Trophoblast cell (in vitro differentiated cells and primary cell): ENCODE measurements at regions not wholly inside any gene's neighbourhood (a gene's known extent, or its start where the extent isn't known, plus 50 kb on each side); places are given as distances from the start of the nearest gene placed in this dataset.

Experiments
- DNase-seq, 2 donors: peaks; one replicate each; pipeline ENCODE4 v3.0.0-alpha.2; 2016
- H2AFZ ChIP-seq: 2 replicates; pipeline ENCODE4 v1.6.1; 2013; ENCODE audit warnings: low read length, moderate library complexity, mild to moderate bottlenecking; ENCODE audit not compliant: insufficient read depth, poor library complexity
- H2AK5ac ChIP-seq: 2 replicates; pipeline ENCODE4 v1.6.1; 2013; ENCODE audit warnings: mild to moderate bottlenecking, low read length
- H2BK120ac ChIP-seq: 2 replicates; pipeline ENCODE4 v1.6.1; 2013; ENCODE audit warnings: low read length, mild to moderate bottlenecking, moderate library complexity; ENCODE audit not compliant: insufficient read depth, poor library complexity
- H2BK12ac ChIP-seq: 2 replicates; pipeline ENCODE4 v1.6.1; 2013; ENCODE audit warnings: mild to moderate bottlenecking, low read length, moderate library complexity
- H2BK5ac ChIP-seq: 2 replicates; pipeline ENCODE4 v1.6.1; 2013; ENCODE audit warnings: low read length, low read depth, moderate library complexity, mild to moderate bottlenecking; ENCODE audit not compliant: poor library complexity
- H3K14ac ChIP-seq: 2 replicates; pipeline ENCODE4 v1.6.1; 2013; ENCODE audit warnings: mild to moderate bottlenecking, low read length
- H3K18ac ChIP-seq: 2 replicates; pipeline ENCODE4 v1.6.1; 2013; ENCODE audit warnings: mild to moderate bottlenecking, low read length
- H3K23ac ChIP-seq: 2 replicates; pipeline ENCODE4 v1.6.1; 2013; ENCODE audit warnings: low read length
- H3K27ac ChIP-seq: 2 replicates; pipeline ENCODE4 v1.5.1; 2013; ENCODE audit warnings: low read depth, mild to moderate bottlenecking, inconsistent platforms, low read length, moderate library complexity
- H3K27me3 ChIP-seq: 2 replicates; pipeline ENCODE4 v1.6.1; 2013; ENCODE audit warnings: inconsistent platforms, mild to moderate bottlenecking, low read length, moderate library complexity; ENCODE audit not compliant: insufficient read depth
- H3K36me3 ChIP-seq, 2 experiments: 1 replicate in 1 of 2; 2 replicates in 1 of 2; pipeline ENCODE4 v1.6.1; 2013; ENCODE audit warnings: low read length in 2 of 2, mild to moderate bottlenecking in 2 of 2, moderate library complexity in 1 of 2; ENCODE audit not compliant: insufficient read depth in 2 of 2, control insufficient read depth in 1 of 2
- H3K4ac ChIP-seq: 2 replicates; pipeline ENCODE4 v1.6.1; 2013; ENCODE audit warnings: low read depth, mild to moderate bottlenecking, low read length, moderate library complexity
- H3K4me1 ChIP-seq, 2 experiments: 1 replicate in 1 of 2; 2 replicates in 1 of 2; pipeline ENCODE4 v1.6.1; 2013; ENCODE audit warnings: low read length in 2 of 2, mild to moderate bottlenecking in 2 of 2, moderate library complexity in 1 of 2; ENCODE audit not compliant: insufficient read depth in 2 of 2, control insufficient read depth in 1 of 2
- H3K4me2 ChIP-seq: 2 replicates; pipeline ENCODE4 v1.6.1; 2013; ENCODE audit warnings: inconsistent platforms, mild to moderate bottlenecking, low read length, moderate library complexity
- H3K4me3 ChIP-seq: 2 replicates; pipeline ENCODE4 v1.5.1; 2013; ENCODE audit warnings: mild to moderate bottlenecking, low read depth, low read length, inconsistent platforms
- H3K79me1 ChIP-seq: one replicate; pipeline ENCODE4 v1.6.1; 2013; ENCODE audit warnings: low read length
- H3K79me2 ChIP-seq: 2 replicates; pipeline ENCODE4 v1.6.1; 2013; ENCODE audit warnings: low read length, mild to moderate bottlenecking; ENCODE audit not compliant: control insufficient read depth, insufficient read depth, poor library complexity
- H3K9ac ChIP-seq: 2 replicates; pipeline ENCODE4 v1.6.1; 2013; ENCODE audit warnings: mild to moderate bottlenecking, low read length
- H3K9me3 ChIP-seq: 2 replicates; pipeline ENCODE4 v1.6.1; 2013; ENCODE audit warnings: low read depth, mild to moderate bottlenecking, control low read depth, inconsistent platforms, low read length; ENCODE audit not compliant: insufficient read depth
- H4K12ac ChIP-seq: 2 replicates; pipeline ENCODE4 v1.6.1; 2013; ENCODE audit warnings: low read depth, mild to moderate bottlenecking, low read length, moderate library complexity
- H4K8ac ChIP-seq: 2 replicates; pipeline ENCODE4 v1.6.1; 2013; ENCODE audit warnings: low read depth, mild to moderate bottlenecking, low read length, moderate library complexity
- H4K91ac ChIP-seq: one replicate; pipeline ENCODE4 v1.6.1; 2013; ENCODE audit warnings: low read depth, mild to moderate bottlenecking, low read length, moderate library complexity
- WGBS: extraction: QIAGEN DNeasy Blood & Tissue Kit; methylation state at CpG from one replicate; pipeline ENCODE4 v1.1.7; 2013; ENCODE audit warnings: missing lambda C conversion rate; ENCODE audit not compliant: insufficient read length, insufficient coverage; ENCODE audit errors: extremely low coverage; 5-methylcytosine and 5-hydroxymethylcytosine counted together

GRCh38 chr15:36254426-36254825 is 325.0 kb upstream of the CDIN1 start:
- Histone ChIP-seq H3K27me3 (no peaks in the 10 kb centered on the region), H3K4me2 (no peak overlapping the region), H2BK12ac (no peak overlapping the region), H3K18ac (no peak overlapping the region), H3K4me1 (no peaks in the 10 kb centered on the region), H3K4ac (no peak overlapping the region), H3K9ac (no peak overlapping the region), H2BK5ac (no peak overlapping the region), H2AK5ac (no peak overlapping the region), H3K79me2 (no peaks in the 10 kb centered on the region), H2AFZ (no peak overlapping the region), H3K4me3 (no peak overlapping the region), H3K79me1 (no peaks in the 10 kb centered on the region), H2BK120ac (no peak overlapping the region), H4K12ac (no peak overlapping the region), H3K23ac (no peak overlapping the region), H3K14ac (no peak overlapping the region), H4K91ac (no peak overlapping the region), H4K8ac (no peak overlapping the region), H3K27ac (no peak overlapping the region), H3K9me3 (no peaks in the 10 kb centered on the region), H3K36me3 (no peaks in the 10 kb centered on the region)
- DNase-seq: no peak

DNA sequence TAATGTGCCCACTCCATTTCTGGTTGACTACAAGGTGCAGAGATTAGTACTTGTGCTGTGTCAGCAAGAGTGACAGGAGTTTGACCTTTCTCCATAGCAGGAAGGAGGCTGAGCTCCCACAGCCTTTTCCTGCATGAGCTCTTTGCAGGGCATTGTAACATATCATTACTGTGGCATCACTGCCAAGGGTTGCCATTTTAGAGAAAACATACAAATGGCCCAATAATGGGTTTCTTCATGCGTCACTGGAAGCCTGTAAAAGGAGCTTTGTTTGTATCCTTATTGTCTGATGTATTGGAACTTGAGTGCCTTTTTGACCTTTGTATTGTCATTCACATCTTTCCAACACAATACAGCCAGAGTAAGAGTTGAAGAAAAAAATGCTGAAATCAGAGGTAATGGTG is 323.0 kb upstream of the CDIN1 start:
- H3K14ac ChIP-seq: no peak overlapping the region
- H3K18ac ChIP-seq: no peak overlapping the region
- no peak overlapping the region for H3K27ac ChIP-seq
- H3K23ac ChIP-seq: no peak overlapping the region
- H2AFZ ChIP-seq: no peak overlapping the region
- no peaks in the 10 kb centered on the region for H3K4me1 ChIP-seq
- no peak overlapping the region for H4K91ac ChIP-seq
- no peak overlapping the region for H2BK120ac ChIP-seq
- H3K36me3 ChIP-seq: no peaks in the 10 kb centered on the region
- no peak overlapping the region for H4K8ac ChIP-seq
- no peak overlapping the region for H4K12ac ChIP-seq
- no peaks in the 10 kb centered on the region for H3K27me3 ChIP-seq
- no peak overlapping the region for H2AK5ac ChIP-seq
- H2BK12ac ChIP-seq: no peak overlapping the region
- no peaks in the 10 kb centered on the region for H3K79me1 ChIP-seq
- no peak overlapping the region for H3K4me3 ChIP-seq
- WGBS: no CpG with 5 or more reads among the region's 1 CpG
- no peaks in the 10 kb centered on the region for H3K9me3 ChIP-seq
- no peak overlapping the region for H3K4me2 ChIP-seq
- H3K79me2 ChIP-seq: no peaks in the 10 kb centered on the region
- no peak overlapping the region for H2BK5ac ChIP-seq
- no peak for DNase-seq
- H3K4ac ChIP-seq: no peak overlapping the region
- no peak overlapping the region for H3K9ac ChIP-seq

GRCh38 chr15:36263666-36264065 is 315.8 kb upstream of the CDIN1 start:
- no peak overlapping the region for H3K18ac ChIP-seq
- H2BK12ac ChIP-seq: no peak overlapping the region
- no peak overlapping the region for H3K14ac ChIP-seq
- no peak overlapping the region for H3K4ac ChIP-seq
- H4K8ac ChIP-seq: no peak overlapping the region
- H3K79me1 ChIP-seq: no peaks in the 10 kb centered on the region
- no peak overlapping the region for H4K12ac ChIP-seq
- no peak overlapping the region for H3K4me2 ChIP-seq
- no peak for DNase-seq
- no peaks in the 10 kb centered on the region for H3K36me3 ChIP-seq
- H4K91ac ChIP-seq: no peak overlapping the region
- H3K9me3 ChIP-seq: no peaks in the 10 kb centered on the region
- H2BK120ac ChIP-seq: no peak overlapping the region
- H2AK5ac ChIP-seq: no peak overlapping the region
- H3K27ac ChIP-seq: no peak overlapping the region
- H3K4me3 ChIP-seq: no peak overlapping the region
- H3K4me1 ChIP-seq: no peaks in the 10 kb centered on the region
- no peaks in the 10 kb centered on the region for H3K27me3 ChIP-seq
- WGBS: no CpG with 5 or more reads among the region's 2 CpGs
- H3K79me2 ChIP-seq: no peaks in the 10 kb centered on the region
- H2BK5ac ChIP-seq: no peak overlapping the region
- H3K23ac ChIP-seq: no peak overlapping the region
- H3K9ac ChIP-seq: no peak overlapping the region
- no peak overlapping the region for H2AFZ ChIP-seq

DNA sequence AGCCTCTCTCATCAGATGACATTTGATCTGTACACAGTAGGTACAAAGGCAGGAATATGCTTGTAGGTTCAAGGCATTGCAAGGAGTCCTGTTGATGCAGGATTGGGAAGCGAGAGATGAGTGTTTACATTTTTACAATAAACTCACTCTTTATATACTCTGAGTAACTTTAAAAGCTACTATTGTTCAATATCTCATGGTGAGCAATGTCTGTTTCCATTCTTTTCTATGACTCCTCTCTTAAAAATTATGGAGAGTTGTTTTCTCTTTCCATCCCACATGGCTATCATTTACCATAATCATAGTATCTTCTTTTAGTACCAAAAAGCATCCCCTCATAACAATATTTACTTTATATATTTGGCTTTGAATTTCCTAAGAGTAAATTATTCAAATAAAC is 314.0 kb upstream of the CDIN1 start:
- Histone ChIP-seq H4K8ac (no peak overlapping the region), H3K4me2 (no peak overlapping the region), H2BK12ac (no peak overlapping the region), H4K91ac (no peak overlapping the region), H2AK5ac (no peak overlapping the region), H3K27ac (no peak overlapping the region), H3K9ac (no peak overlapping the region), H3K14ac (no peak overlapping the region), H4K12ac (no peak overlapping the region), H3K9me3 (no peaks in the 10 kb centered on the region), H3K4me3 (no peak overlapping the region), H3K23ac (no peak overlapping the region), H3K27me3 (no peaks in the 10 kb centered on the region), H3K79me2 (no peaks in the 10 kb centered on the region), H3K36me3 (no peaks in the 10 kb centered on the region), H3K4ac (no peak overlapping the region), H3K79me1 (no peaks in the 10 kb centered on the region), H2BK5ac (no peak overlapping the region), H3K18ac (no peak overlapping the region), H3K4me1 (no peaks in the 10 kb centered on the region), H2AFZ (no peak overlapping the region), H2BK120ac (no peak overlapping the region)
- WGBS: no CpG with 5 or more reads among the region's 1 CpG
- no peak for DNase-seq

DNA sequence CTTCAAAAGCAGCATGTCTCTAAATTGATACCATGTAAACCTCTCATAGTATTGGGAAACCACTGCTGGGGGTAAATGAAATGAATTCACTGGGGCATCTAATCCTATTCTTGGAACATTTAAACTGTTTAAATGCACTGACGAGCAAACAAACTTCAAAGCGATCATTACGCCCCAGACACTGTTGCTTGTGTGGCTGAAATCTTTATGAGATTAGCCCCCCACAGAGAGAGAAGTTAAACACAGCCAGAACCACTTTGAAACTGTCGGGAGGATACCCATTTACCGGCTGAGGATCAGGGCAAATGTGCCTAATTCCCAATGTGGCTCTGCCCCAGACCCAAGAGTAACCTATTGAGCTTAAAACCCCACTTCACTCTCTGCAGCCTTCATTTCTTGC is 308.4 kb upstream of the CDIN1 start:
- H4K8ac ChIP-seq: no peak overlapping the region
- no peak overlapping the region for H3K9ac ChIP-seq
- H3K27ac ChIP-seq: no peak overlapping the region
- no peak overlapping the region for H3K14ac ChIP-seq
- H2AFZ ChIP-seq: no peak overlapping the region
- H2BK5ac ChIP-seq: no peak overlapping the region
- no peak overlapping the region for H3K4ac ChIP-seq
- no peak overlapping the region for H3K4me3 ChIP-seq
- DNase-seq: no peak
- H3K4me2 ChIP-seq: no peak overlapping the region
- H3K79me2 ChIP-seq: no peaks in the 10 kb centered on the region
- H2BK120ac ChIP-seq: no peak overlapping the region
- H3K9me3 ChIP-seq: no peaks in the 10 kb centered on the region
- no CpG with 5 or more reads among the region's 5 CpGs for WGBS
- no peak overlapping the region for H2BK12ac ChIP-seq
- no peak overlapping the region for H2AK5ac ChIP-seq
- H3K79me1 ChIP-seq: no peaks in the 10 kb centered on the region
- no peak overlapping the region for H4K12ac ChIP-seq
- no peaks in the 10 kb centered on the region for H3K36me3 ChIP-seq
- no peak overlapping the region for H3K23ac ChIP-seq
- no peak overlapping the region for H3K18ac ChIP-seq
- H3K27me3 ChIP-seq: no peaks in the 10 kb centered on the region
- H3K4me1 ChIP-seq: no peaks in the 10 kb centered on the region
- no peak overlapping the region for H4K91ac ChIP-seq
